H1 (cell line): ENCODE measurements at regions not wholly inside any gene's neighbourhood (a gene's known extent, or its start where the extent isn't known, plus 50 kb on each side); places are given as distances from the start of the nearest gene placed in this dataset.

ENCODE experiments used
- CTCF ChIA-PET: fragments of 300-600 bp; sonication (Branson Sonifier 250); formaldehyde crosslinking; loops from one replicate; lab custom pipeline; 2021; ENCODE audit not compliant: partially characterized antibody; lab: Charles Lee
- POLR2A ChIA-PET: fragments of 300-600 bp; sonication (Branson Sonifier 250); formaldehyde crosslinking; loops from one replicate; lab custom pipeline; 2021; ENCODE audit warnings: inconsistent platforms; ENCODE audit not compliant: partially characterized antibody; lab: Charles Lee
- DNase-seq, 2 experiments: peaks; one replicate each; pipeline versions ENCODE4 v3.0.0 to v3.0.0-alpha.2; 2010 to 2022; ENCODE audit warnings: low spot score in 2 of 2, low read depth in 1 of 2, mixed read lengths in 1 of 2
- FAIRE-seq: peaks from 2 replicates; lab custom pipeline; 2011; peaks lifted over from hg19 to GRCh38; lab: Jason Lieb, UNC
- H2AFZ ChIP-seq: 2 replicates; pipeline ENCODE4 v1.8.1; 2012; ENCODE audit warnings: low read length, inconsistent platforms
- H2AK5ac ChIP-seq: 2 replicates; pipeline ENCODE4 v1.6.1; 2013; ENCODE audit warnings: low read depth, low read length
- H2BK120ac ChIP-seq: replicated peaks from 2 replicates; pipeline ENCODE3; 2013; ENCODE audit warnings: low read depth, low read length, inconsistent platforms
- H2BK12ac ChIP-seq: 2 replicates; pipeline ENCODE4 v1.6.1; 2013; ENCODE audit warnings: low read depth, low read length
- H2BK15ac ChIP-seq: 2 replicates; pipeline ENCODE4 v1.6.1; 2013; ENCODE audit warnings: low read length
- H2BK20ac ChIP-seq: 2 replicates; pipeline ENCODE4 v1.6.1; 2013; ENCODE audit warnings: low read length
- H2BK5ac ChIP-seq: 2 replicates; pipeline ENCODE4 v1.6.1; 2013; ENCODE audit warnings: low read depth, low read length
- H3K14ac ChIP-seq: 2 replicates; pipeline ENCODE4 v1.6.1; 2013; ENCODE audit warnings: inconsistent platforms; ENCODE audit not compliant: insufficient read length
- H3K18ac ChIP-seq: 2 replicates; pipeline ENCODE4 v1.6.1; 2013; ENCODE audit warnings: low read length; ENCODE audit errors: extremely low read depth
- H3K23ac ChIP-seq: 2 replicates; pipeline ENCODE4 v1.6.1; 2013; ENCODE audit warnings: inconsistent platforms; ENCODE audit not compliant: insufficient read length
- H3K23me2 ChIP-seq: 2 replicates; pipeline ENCODE4 v1.6.1; 2013; ENCODE audit warnings: low read depth, low read length
- H3K27ac ChIP-seq: 2 replicates; pipeline ENCODE4 v1.6.1; 2011; ENCODE audit warnings: low read depth, low read length, inconsistent platforms
- H3K27me3 ChIP-seq, 4 experiments: replicated peaks in 1 of 4; 1 replicate in 1 of 4; 2 replicates in 3 of 4; pipeline versions ENCODE4 v1.6.1 to v1.8.1; 2011 to 2013; ENCODE audit warnings: low read length in 3 of 4, mild to moderate bottlenecking in 3 of 4, inconsistent platforms in 2 of 4, mixed read lengths in 2 of 4, moderate library complexity in 1 of 4; ENCODE audit not compliant: control insufficient read depth in 3 of 4, insufficient read depth in 3 of 4; ENCODE audit errors: extremely low read depth in 1 of 4
- H3K36me3 ChIP-seq, 4 experiments: 2 replicates each; pipeline versions ENCODE4 v1.6.1 to v1.8.1; 2011 to 2013; ENCODE audit warnings: mild to moderate bottlenecking in 4 of 4, low read length in 3 of 4, moderate library complexity in 2 of 4, control low read depth in 1 of 4, inconsistent platforms in 1 of 4; ENCODE audit not compliant: insufficient read depth in 4 of 4, control insufficient read depth in 2 of 4
- H3K4ac ChIP-seq: replicated peaks from 2 replicates; pipeline ENCODE3; 2013; ENCODE audit warnings: low read length, low read depth, mixed read lengths, inconsistent platforms; ENCODE audit not compliant: insufficient read length
- H3K4me1 ChIP-seq, 4 experiments: replicated peaks in 1 of 4; 1 replicate in 1 of 4; 2 replicates in 3 of 4; pipeline versions ENCODE4 v1.6.1 to v1.8.1; 2011 to 2013; ENCODE audit warnings: low read length in 3 of 4, inconsistent platforms in 2 of 4, mixed read lengths in 1 of 4; ENCODE audit not compliant: insufficient read depth in 4 of 4, control insufficient read depth in 3 of 4
- H3K4me2 ChIP-seq, 2 experiments: 2 replicates each; pipeline versions ENCODE4 v1.6.1 to v1.8.1; 2011 to 2013; ENCODE audit warnings: low read depth in 2 of 2, low read length in 2 of 2, control low read depth in 1 of 2, inconsistent platforms in 1 of 2, mild to moderate bottlenecking in 1 of 2; ENCODE audit not compliant: insufficient read depth in 1 of 2
- H3K4me3 ChIP-seq, 4 experiments: fragments of 200-600, 300-600 bp in 1 of 4; sonication (generic), shearing (Covaris generic), sonication (Bioruptor Twin) in 1 of 4; 2 replicates each; pipeline versions ENCODE4 v1.5.1 to v1.8.1; 2011 to 2016; ENCODE audit warnings: low read length in 4 of 4, low read depth in 3 of 4, control low read depth in 2 of 4, inconsistent platforms in 2 of 4, mild to moderate bottlenecking in 2 of 4, mixed read lengths in 1 of 4, moderate library complexity in 1 of 4; ENCODE audit not compliant: insufficient read depth in 2 of 4; ENCODE audit errors: extremely low read depth in 1 of 4
- H3K56ac ChIP-seq: replicated peaks from 2 replicates; pipeline ENCODE3; 2013; ENCODE audit warnings: low read depth, mild to moderate bottlenecking, mixed read lengths, low read length, inconsistent platforms; ENCODE audit not compliant: insufficient read length
- H3K79me1 ChIP-seq: 2 replicates; pipeline ENCODE4 v1.6.1; 2013; ENCODE audit warnings: low read depth, low read length, control low read depth
- H3K79me2 ChIP-seq, 2 experiments: 2 replicates each; pipeline versions ENCODE4 v1.6.1 to v1.8.1; 2012 to 2013; ENCODE audit warnings: low read length in 2 of 2, mild to moderate bottlenecking in 2 of 2, inconsistent platforms in 1 of 2; ENCODE audit not compliant: insufficient read depth in 2 of 2, control insufficient read depth in 1 of 2
- H3K9ac ChIP-seq, 4 experiments: replicated peaks in 1 of 4; 1 replicate in 1 of 4; 2 replicates in 3 of 4; pipeline versions ENCODE4 v1.6.1 to v1.8.1; 2011 to 2013; ENCODE audit warnings: low read depth in 3 of 4, low read length in 3 of 4, control low read depth in 2 of 4, mild to moderate bottlenecking in 2 of 4, moderate library complexity in 2 of 4, inconsistent platforms in 1 of 4; ENCODE audit errors: extremely low read depth in 1 of 4
- H3K9me3 ChIP-seq, 2 experiments: 2 replicates each; pipeline versions ENCODE4 v1.6.1 to v1.8.1; 2012 to 2013; ENCODE audit warnings: mild to moderate bottlenecking in 2 of 2, moderate library complexity in 2 of 2, control low read depth in 1 of 2, inconsistent platforms in 1 of 2, low read depth in 1 of 2, low read length in 1 of 2, mixed read lengths in 1 of 2; ENCODE audit not compliant: insufficient read depth in 2 of 2
- H4K20me1 ChIP-seq, 2 experiments: replicated peaks in 1 of 2; 2 replicates each; pipeline versions ENCODE3 to v1.8.1; 2011 to 2013; ENCODE audit warnings: inconsistent platforms in 2 of 2, low read length in 2 of 2, mild to moderate bottlenecking in 1 of 2; ENCODE audit not compliant: insufficient read depth in 2 of 2, control insufficient read depth in 1 of 2
- H4K5ac ChIP-seq: 2 replicates; pipeline ENCODE4 v1.6.1; 2013; ENCODE audit warnings: low read length, low read depth, mixed read lengths, inconsistent platforms; ENCODE audit not compliant: insufficient read length
- H4K8ac ChIP-seq: 2 replicates; pipeline ENCODE4 v1.8.0; 2013; ENCODE audit warnings: mild to moderate bottlenecking, moderate library complexity, low read length, inconsistent platforms; ENCODE audit not compliant: insufficient read depth; ENCODE audit errors: extremely low read depth
- H4K91ac ChIP-seq: replicated peaks from 2 replicates; pipeline ENCODE3; 2013; ENCODE audit warnings: low read length, mixed read lengths, inconsistent platforms; ENCODE audit not compliant: insufficient read length
- BACH1 ChIP-seq: IDR thresholded peaks from 2 replicates; pipeline ENCODE4 v1.6.1; 2012; ENCODE audit warnings: low read length, improper control_type of control experiment
- BCL11A ChIP-seq, 2 experiments: IDR thresholded peaks; one replicate each; pipeline ENCODE4 v1.6.1; 2011; ENCODE audit warnings: low read depth in 2 of 2, low read length in 2 of 2, mild to moderate bottlenecking in 2 of 2
- MAFK ChIP-seq: IDR thresholded peaks from 2 replicates; pipeline ENCODE4 v1.6.1; 2012; ENCODE audit warnings: low read depth, mild to moderate bottlenecking, improper control_type of control experiment, low read length
- PHF8 ChIP-seq: fragments of 200-600 bp; sonication (generic); conservative IDR thresholded peaks from 2 replicates; pipeline ENCODE4 v1.7.1; 2012; ENCODE audit warnings: low read depth, mild to moderate bottlenecking, inconsistent platforms, low read length, moderate library complexity
- RBBP5 ChIP-seq: IDR thresholded peaks from 2 replicates; pipeline ENCODE4 v1.7.1; 2012; ENCODE audit warnings: low read depth, mild to moderate bottlenecking, inconsistent platforms, low read length, moderate library complexity, borderline replicate concordance
- SIN3A ChIP-seq, 2 experiments: IDR thresholded peaks in 1 of 2; conservative IDR thresholded peaks in 1 of 2; 2 replicates each; pipeline ENCODE4 v1.6.1; 2011 to 2012; ENCODE audit warnings: low read length in 2 of 2, improper control_type of control experiment in 1 of 2, low read depth in 1 of 2, mild to moderate bottlenecking in 1 of 2
- whole genome bisulfite sequencing, 2 experiments: shearing (Covaris generic) in 1 of 2; methylation state at CpG; one replicate each; pipeline versions ENCODE4 v1.1.6 to v1.1.7; 2013 to 2015; ENCODE audit warnings: low lambda C conversion rate in 2 of 2, mixed read lengths in 2 of 2, inconsistent platforms in 1 of 2, low coverage in 1 of 2, missing lambda C conversion rate in 1 of 2; ENCODE audit not compliant: insufficient replicate concordance in 2 of 2, insufficient coverage in 1 of 2, insufficient read length in 1 of 2; ENCODE audit errors: extremely low coverage in 1 of 2, missing lambda C conversion rate in 1 of 2; 5-methylcytosine and 5-hydroxymethylcytosine counted together

GRCh38 chr3:78148986-78149717 lies 1109.3 kb downstream of the ROBO2 start:
- 92% methylated on average over 2 of the region's 2 CpGs; no CpG with 5 or more reads in 1 of the 2 experiments for WGBS, 2 experiments
- Histone ChIP-seq H3K4me2 (no peak overlapping the region), H3K18ac (no peak overlapping the region), H2BK5ac (no peak overlapping the region), H3K9me3 (peaks cover 0 to 4% of the 10 kb centered on the region in 2 experiments; a peak in 1 of 4 replicates), H3K36me3 (no peaks in the 10 kb centered on the region), H3K27me3 (no peaks in the 10 kb centered on the region), H2AK5ac (no peak overlapping the region), H3K14ac (no peak overlapping the region), H3K9ac (no peak overlapping the region), H2BK12ac (no peak overlapping the region), H4K8ac (no peak overlapping the region), H4K20me1 (no peaks in the 10 kb centered on the region), H3K79me2 (no peaks in the 10 kb centered on the region), H3K4me3 (no peak overlapping the region), H3K23me2 (no peaks in the 10 kb centered on the region), H3K23ac (no peak overlapping the region), H3K79me1 (no peaks in the 10 kb centered on the region), H4K91ac (no peak overlapping the region), H2BK15ac (no peak overlapping the region), H3K27ac (no peak overlapping the region), H3K4ac (no peak overlapping the region), H2BK120ac (no peak overlapping the region), H3K4me1 (no peaks in the 10 kb centered on the region), H2AFZ (no peak overlapping the region), H4K5ac (no peak overlapping the region), H2BK20ac (no peak overlapping the region), H3K56ac (no peak overlapping the region)
- TF ChIP-seq BACH1 (no peak), PHF8 (no peak), BCL11A (IDR thresholded peaks at IDR 0.05; ENCODE audit: low read depth in 2 of 2, low read length in 2 of 2) (no peak), RBBP5 (no peak), MAFK (no peak), SIN3A (conservative IDR thresholded peaks at IDR 0.05 in 1 of 2, IDR thresholded peaks at IDR 0.05 in 1 of 2; ENCODE audit: low read depth in 1 of 2, low read length in 2 of 2) (no peak)
- FAIRE-seq = no peak
- ChIA-PET CTCF (interaction anchor here (0.8 kb wide), 1 partner anchor 8 kb away, joined by 4 read pairs; no protein-coding TSS in a partner anchor), POLR2A (no interaction called here)
- DNase-seq = no peak
